HepG2 (cell line): ENCODE measurements at regions not wholly inside any gene's neighbourhood (a gene's known extent, or its start where the extent isn't known, plus 50 kb on each side); places are given as distances from the start of the nearest gene placed in this dataset.
"Not testable (repeated sequence)": the region's sequence is repeated elsewhere in the genome, so short reads cannot be mapped to it uniquely, and the experiment has no call there.

Experiments used
- CREM ChIP-seq, 2 experiments: sonication (generic) in 1 of 2; formaldehyde crosslinking in 1 of 2; IDR thresholded peaks; 2 replicates each; pipeline versions ENCODE4 v1.4.0 to v1.6.1; 2016 to 2020; ENCODE audit warnings: antibody characterized with exemption in 1 of 2, mild to moderate bottlenecking in 1 of 2, missing genetic modification reagents in 1 of 2
- FOXP1 ChIP-seq, 2 experiments: fragments of 450-650 bp in 1 of 2; IDR thresholded peaks; 2 replicates each; pipeline ENCODE4 v1.6.1; 2017 to 2018; ENCODE audit warnings: antibody characterized with exemption in 1 of 2
- FOXP4 ChIP-seq: sonication (generic); formaldehyde crosslinking; IDR thresholded peaks from 2 replicates; pipeline ENCODE4 v1.4.0; 2020; ENCODE audit warnings: missing genetic modification reagents
- ISL2 ChIP-seq: sonication (generic); formaldehyde crosslinking; IDR thresholded peaks from 2 replicates; pipeline ENCODE4 v1.5.0; 2020; ENCODE audit warnings: missing genetic modification reagents
- MIXL1 ChIP-seq: IDR thresholded peaks from 2 replicates; pipeline ENCODE4 v1.6.1; 2016
- NCOA2 ChIP-seq: sonication (generic); formaldehyde crosslinking; IDR thresholded peaks from 2 replicates; pipeline ENCODE4 v1.8.0; 2022; ENCODE audit warnings: inconsistent platforms
- ONECUT2 ChIP-seq: sonication (generic); formaldehyde crosslinking; IDR thresholded peaks from 2 replicates; pipeline ENCODE4 v1.4.0; 2020; ENCODE audit warnings: missing genetic modification reagents
- PAXIP1 ChIP-seq: sonication (generic); formaldehyde crosslinking; conservative IDR thresholded peaks from 2 replicates; pipeline ENCODE4 v1.4.0; 2020; ENCODE audit warnings: mild to moderate bottlenecking, missing genetic modification reagents, moderate library complexity
- SOX6 ChIP-seq, 2 experiments: fragments of 450-650 bp in 1 of 2; sonication (generic) in 1 of 2; formaldehyde crosslinking in 1 of 2; IDR thresholded peaks; 2 replicates each; pipeline versions ENCODE4 v1.4.0 to v1.6.1; 2017 to 2020; ENCODE audit warnings: antibody characterized with exemption in 1 of 2, mild to moderate bottlenecking in 1 of 2, missing genetic modification reagents in 1 of 2
- ZNF710 ChIP-seq: sonication (generic); formaldehyde crosslinking; IDR thresholded peaks from 2 replicates; pipeline ENCODE4 v1.5.0; 2020; ENCODE audit warnings: mild to moderate bottlenecking, missing genetic modification reagents, borderline replicate concordance
- TF ChIP-seq, protein P1 (sequence below): IDR thresholded peaks from 2 replicates; pipeline ENCODE4 v1.4.0; 2020; ENCODE audit warnings: mild to moderate bottlenecking, missing genetic modification reagents
- TF ChIP-seq, protein P2 (sequence below): sonication (generic); formaldehyde crosslinking; IDR thresholded peaks from 2 replicates; pipeline ENCODE4 v1.4.0; 2020; ENCODE audit warnings: missing genetic modification reagents, mild to moderate bottlenecking, borderline replicate concordance

- TF ChIP-seq, protein P1, sequence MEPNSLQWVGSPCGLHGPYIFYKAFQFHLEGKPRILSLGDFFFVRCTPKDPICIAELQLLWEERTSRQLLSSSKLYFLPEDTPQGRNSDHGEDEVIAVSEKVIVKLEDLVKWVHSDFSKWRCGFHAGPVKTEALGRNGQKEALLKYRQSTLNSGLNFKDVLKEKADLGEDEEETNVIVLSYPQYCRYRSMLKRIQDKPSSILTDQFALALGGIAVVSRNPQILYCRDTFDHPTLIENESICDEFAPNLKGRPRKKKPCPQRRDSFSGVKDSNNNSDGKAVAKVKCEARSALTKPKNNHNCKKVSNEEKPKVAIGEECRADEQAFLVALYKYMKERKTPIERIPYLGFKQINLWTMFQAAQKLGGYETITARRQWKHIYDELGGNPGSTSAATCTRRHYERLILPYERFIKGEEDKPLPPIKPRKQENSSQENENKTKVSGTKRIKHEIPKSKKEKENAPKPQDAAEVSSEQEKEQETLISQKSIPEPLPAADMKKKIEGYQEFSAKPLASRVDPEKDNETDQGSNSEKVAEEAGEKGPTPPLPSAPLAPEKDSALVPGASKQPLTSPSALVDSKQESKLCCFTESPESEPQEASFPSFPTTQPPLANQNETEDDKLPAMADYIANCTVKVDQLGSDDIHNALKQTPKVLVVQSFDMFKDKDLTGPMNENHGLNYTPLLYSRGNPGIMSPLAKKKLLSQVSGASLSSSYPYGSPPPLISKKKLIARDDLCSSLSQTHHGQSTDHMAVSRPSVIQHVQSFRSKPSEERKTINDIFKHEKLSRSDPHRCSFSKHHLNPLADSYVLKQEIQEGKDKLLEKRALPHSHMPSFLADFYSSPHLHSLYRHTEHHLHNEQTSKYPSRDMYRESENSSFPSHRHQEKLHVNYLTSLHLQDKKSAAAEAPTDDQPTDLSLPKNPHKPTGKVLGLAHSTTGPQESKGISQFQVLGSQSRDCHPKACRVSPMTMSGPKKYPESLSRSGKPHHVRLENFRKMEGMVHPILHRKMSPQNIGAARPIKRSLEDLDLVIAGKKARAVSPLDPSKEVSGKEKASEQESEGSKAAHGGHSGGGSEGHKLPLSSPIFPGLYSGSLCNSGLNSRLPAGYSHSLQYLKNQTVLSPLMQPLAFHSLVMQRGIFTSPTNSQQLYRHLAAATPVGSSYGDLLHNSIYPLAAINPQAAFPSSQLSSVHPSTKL (CRISPR knock-in tag): peak; percentile 47
- TF ChIP-seq MIXL1 (CRISPR knock-in tag) (peak; percentile 55; the same call in 1 of the 2 replicates), PAXIP1 (CRISPR knock-in tag) (peak; percentile 60), FOXP1 (CRISPR knock-in tag; IDR thresholded peaks at IDR 0.05) (peak; percentile 62; the same call in 1 of the 2 replicates), SOX6 (CRISPR knock-in tag; IDR thresholded peaks at IDR 0.05) (peak; percentile 81), ISL2 (CRISPR knock-in tag) (peak; percentile 93), ONECUT2 (CRISPR knock-in tag) (peak; percentile 93), FOXP4 (peak; percentile 86), ZNF710 (CRISPR knock-in tag) (peak; percentile 29; the same call in 1 of the 2 replicates), NCOA2 (CRISPR knock-in tag) (peak; percentile 73), CREM (IDR thresholded peaks at IDR 0.05) (peak; percentile 33; the same call in 1 of the 2 replicates)
- TF ChIP-seq, protein P2, sequence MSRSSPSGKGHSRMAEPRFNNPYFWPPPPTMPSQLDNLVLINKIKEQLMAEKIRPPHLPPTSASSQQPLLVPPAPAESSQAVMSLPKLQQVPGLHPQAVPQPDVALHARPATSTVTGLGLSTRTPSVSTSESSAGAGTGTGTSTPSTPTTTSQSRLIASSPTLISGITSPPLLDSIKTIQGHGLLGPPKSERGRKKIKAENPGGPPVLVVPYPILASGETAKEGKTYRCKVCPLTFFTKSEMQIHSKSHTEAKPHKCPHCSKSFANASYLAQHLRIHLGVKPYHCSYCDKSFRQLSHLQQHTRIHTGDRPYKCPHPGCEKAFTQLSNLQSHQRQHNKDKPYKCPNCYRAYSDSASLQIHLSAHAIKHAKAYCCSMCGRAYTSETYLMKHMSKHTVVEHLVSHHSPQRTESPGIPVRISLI (CRISPR knock-in tag): 0 out of 2 replicates have a peak, but pooled peaks have one; percentile 13
- TF ChIP-seq FOXP1 (IDR thresholded peaks at IDR 0.05); SOX6 (IDR thresholded peaks at IDR 0.05); CREM (CRISPR knock-in tag; IDR thresholded peaks at IDR 0.05): not testable (repeated sequence)
These were observed 487.5 kb downstream of the CHSY3 start (continued) for GRCh38 chr5:130391727-130392264.
